ENCODE measurements at regions not wholly inside any gene's neighbourhood (a gene's known extent, or its start where the extent isn't known, plus 50 kb on each side); places are given as distances from the start of the nearest gene placed in this dataset.
A peak's percentile ranks its signal among the peaks of the same experiment; 100 is the strongest.

- no peaks in the 10 kb centered on the region for H3K27me3 ChIP-seq
- no peaks in the 10 kb centered on the region for H3K9me3 ChIP-seq
- WGBS, 2 donors: 15 to 36% methylated on average over 1 of the region's 1 CpG
- peak; percentile 50 to 61 for DNase-seq (ENCODE audit: low spot score in 2 of 2)
- no peak for TF ChIP-seq POLR2A (IDR thresholded peaks at IDR 0.05)
- peak in 1 of 2 donors; percentile 70 for TF ChIP-seq EP300 (IDR thresholded peaks at IDR 0.05)
- no peak overlapping the region for H3K27ac ChIP-seq
- no peaks in the 10 kb centered on the region for H3K36me3 ChIP-seq
- H3K4me1 ChIP-seq: peaks cover 0 to 36% (median 2%) of the 10 kb centered on the region in 4 donors
- no peak overlapping the region for H3K4me3 ChIP-seq
Observed at GRCh38 chr4:41384992-41385391, 128.3 kb downstream of the UCHL1 start.

GRCh38 chr4:41385481-41385880 lies 128.8 kb downstream of the UCHL1 start:
- 77 to 90% methylated on average over 1 of the region's 1 CpG for WGBS, 2 donors
- H3K4me1 ChIP-seq: peaks cover 0 to 33% (median 2%) of the 10 kb centered on the region in 4 donors

GRCh38 chr4:41388080-41388479 lies 131.4 kb downstream of the UCHL1 start:
- TF ChIP-seq POLR2A (IDR thresholded peaks at IDR 0.05) (no peak), CTCF (IDR thresholded peaks at IDR 0.05) (no peak), EP300 (IDR thresholded peaks at IDR 0.05) (no peak)
- DNase-seq (ENCODE audit: low spot score in 2 of 2): no peak
- no peaks in the 10 kb centered on the region for H3K27me3 ChIP-seq
- peaks cover 0 to 21% (median 2%) of the 10 kb centered on the region in 4 donors for H3K4me1 ChIP-seq
- no peak overlapping the region for H3K27ac ChIP-seq
- 94 to 97% methylated on average over 2 of the region's 2 CpGs for WGBS, 2 donors
- no peak overlapping the region for H3K4me3 ChIP-seq
- H3K9me3 ChIP-seq: no peaks in the 10 kb centered on the region
- H3K36me3 ChIP-seq: no peaks in the 10 kb centered on the region

More at GRCh38 chr4:41385481-41385880, 128.8 kb downstream of the UCHL1 start:
- H3K27me3 ChIP-seq: no peaks in the 10 kb centered on the region
- H3K36me3 ChIP-seq: no peaks in the 10 kb centered on the region
- no peaks in the 10 kb centered on the region for H3K9me3 ChIP-seq
- H3K27ac ChIP-seq: no peak overlapping the region
- no peak overlapping the region for H3K4me3 ChIP-seq
- no peak for DNase-seq (ENCODE audit: low spot score in 2 of 2)
- TF ChIP-seq EP300 (IDR thresholded peaks at IDR 0.05) (no peak), CTCF (IDR thresholded peaks at IDR 0.05) (no peak), POLR2A (IDR thresholded peaks at IDR 0.05) (no peak)

- Histone ChIP-seq H3K9me3 (no peaks in the 10 kb centered on the region), H3K27ac (no peak overlapping the region), H3K4me3 (no peak overlapping the region), H3K36me3 (no peaks in the 10 kb centered on the region), H3K4me1 (peaks cover 0 to 14% (median 2%) of the 10 kb centered on the region in 4 donors), H3K27me3 (no peaks in the 10 kb centered on the region)
- no peak for DNase-seq (ENCODE audit: low spot score in 2 of 2)
- WGBS, 2 donors: 81 to 91% methylated on average over 3 of the region's 3 CpGs
- TF ChIP-seq CTCF (IDR thresholded peaks at IDR 0.05) (no peak), EP300 (IDR thresholded peaks at IDR 0.05) (no peak), POLR2A (IDR thresholded peaks at IDR 0.05) (no peak)
Observed at GRCh38 chr4:41389356-41389755, 132.6 kb downstream of the UCHL1 start.

GRCh38 chr4:41390661-41391060 lies 133.9 kb downstream of the UCHL1 start:
- H3K4me1 ChIP-seq: peaks cover 0 to under 1% (median 0%) of the 10 kb centered on the region in 4 donors
- DNase-seq (ENCODE audit: low spot score in 2 of 2): no peak
- no peaks in the 10 kb centered on the region for H3K9me3 ChIP-seq
- no peak overlapping the region for H3K27ac ChIP-seq
- no peak for TF ChIP-seq POLR2A (IDR thresholded peaks at IDR 0.05)
- WGBS, 2 donors: 76 to 90% methylated on average over 2 of the region's 2 CpGs
- H3K36me3 ChIP-seq: no peaks in the 10 kb centered on the region
- H3K27me3 ChIP-seq: no peaks in the 10 kb centered on the region
- no peak overlapping the region for H3K4me3 ChIP-seq

GRCh38 chr4:41391271-41391670 lies 134.5 kb downstream of the UCHL1 start:
- DNase-seq (ENCODE audit: low spot score in 2 of 2): no peak
- Histone ChIP-seq H3K4me1 (peaks cover 0 to 4% (median 0%) of the 10 kb centered on the region in 4 donors), H3K27ac (no peak overlapping the region), H3K27me3 (no peaks in the 10 kb centered on the region), H3K9me3 (no peaks in the 10 kb centered on the region), H3K4me3 (no peak overlapping the region), H3K36me3 (no peaks in the 10 kb centered on the region)
- WGBS, 2 donors: 76% methylated on average over 2 of the region's 2 CpGs
- no peak for TF ChIP-seq EP300 (IDR thresholded peaks at IDR 0.05)
- no peak for TF ChIP-seq CTCF (IDR thresholded peaks at IDR 0.05)
- TF ChIP-seq POLR2A (IDR thresholded peaks at IDR 0.05): no peak
